ENCODE measurements at regions not wholly inside any gene's neighbourhood (a gene's known extent, or its start where the extent isn't known, plus 50 kb on each side); places are given as distances from the start of the nearest gene placed in this dataset.
"Not testable (repeated sequence)": the region's sequence is repeated elsewhere in the genome, so short reads cannot be mapped to it uniquely, and the experiment has no call there.

- H3K27me3 ChIP-seq, result no peaks in the 10 kb centered on the region
- H3K4me3 ChIP-seq (ENCODE audit: low read depth in 1 of 2, low read length in 1 of 2), result no peak overlapping the region
- no peak overlapping the region for H3K27ac ChIP-seq
- H3K4me1 ChIP-seq (ENCODE audit: control insufficient read depth in 1 of 2, insufficient read depth in 1 of 2, low read depth in 1 of 2, low read length in 1 of 2), result no peaks in the 10 kb centered on the region
- H3K36me3 ChIP-seq, result no peaks in the 10 kb centered on the region
- no peak for TF ChIP-seq CTCF (IDR thresholded peaks at IDR 0.05)
- H3K9me3 ChIP-seq, result no peaks in the 10 kb centered on the region
These were observed 344.3 kb downstream of the TEX29 start for GRCh38 chr13:111664696-111665095.

GRCh38 chr13:111665691-111666095, 345.3 kb downstream of the TEX29 start:
- H3K27ac ChIP-seq, result no peak overlapping the region
- no peak overlapping the region for H3K4me3 ChIP-seq (ENCODE audit: low read depth in 1 of 2, low read length in 1 of 2)
- H3K4me1 ChIP-seq (ENCODE audit: control insufficient read depth in 1 of 2, insufficient read depth in 1 of 2, low read depth in 1 of 2, low read length in 1 of 2), result no peaks in the 10 kb centered on the region
- H3K9me3 ChIP-seq, result no peaks in the 10 kb centered on the region
- no peak for TF ChIP-seq CTCF (IDR thresholded peaks at IDR 0.05)
- H3K27me3 ChIP-seq, result no peaks in the 10 kb centered on the region
- no peaks in the 10 kb centered on the region for H3K36me3 ChIP-seq

- Histone ChIP-seq H3K4me1 (ENCODE audit: control insufficient read depth in 1 of 2, insufficient read depth in 1 of 2, low read depth in 1 of 2, low read length in 1 of 2) (no peaks in the 10 kb centered on the region), H3K4me3 (ENCODE audit: low read depth in 1 of 2, low read length in 1 of 2) (no peak overlapping the region), H3K27ac (no peak overlapping the region), H3K36me3 (no peaks in the 10 kb centered on the region), H3K27me3 (no peaks in the 10 kb centered on the region), H3K9me3 (no peaks in the 10 kb centered on the region)
- no peak for TF ChIP-seq CTCF (IDR thresholded peaks at IDR 0.05)
These were observed 345.8 kb downstream of the TEX29 start for GRCh38 chr13:111666164-111666776.

GRCh38 chr13:111667757-111668156, 347.3 kb downstream of the TEX29 start:
- no peaks in the 10 kb centered on the region for H3K36me3 ChIP-seq
- no peaks in the 10 kb centered on the region for H3K27me3 ChIP-seq
- no peaks in the 10 kb centered on the region for H3K4me1 ChIP-seq (ENCODE audit: control insufficient read depth in 1 of 2, insufficient read depth in 1 of 2, low read depth in 1 of 2, low read length in 1 of 2)
- no peak for TF ChIP-seq CTCF (IDR thresholded peaks at IDR 0.05)
- H3K9me3 ChIP-seq, result no peaks in the 10 kb centered on the region
- H3K4me3 ChIP-seq (ENCODE audit: low read depth in 1 of 2, low read length in 1 of 2), result no peak overlapping the region
- no peak overlapping the region for H3K27ac ChIP-seq

GRCh38 chr13:111668451-111668850, 348.0 kb downstream of the TEX29 start:
- H3K27me3 ChIP-seq, result no peaks in the 10 kb centered on the region
- no peaks in the 10 kb centered on the region for H3K9me3 ChIP-seq
- H3K36me3 ChIP-seq, result no peaks in the 10 kb centered on the region

GRCh38 chr13:111672198-111672597, 351.8 kb downstream of the TEX29 start:
- H3K36me3 ChIP-seq; H3K27ac ChIP-seq; H3K27me3 ChIP-seq; H3K9me3 ChIP-seq; H3K4me1 ChIP-seq (ENCODE audit: control insufficient read depth in 1 of 2, insufficient read depth in 1 of 2, low read depth in 1 of 2, low read length in 1 of 2); H3K4me3 ChIP-seq (ENCODE audit: low read depth in 1 of 2, low read length in 1 of 2): not testable (repeated sequence)

More at GRCh38 chr13:111668451-111668850, 348.0 kb downstream of the TEX29 start:
- no peak overlapping the region for H3K4me3 ChIP-seq (ENCODE audit: low read depth in 1 of 2, low read length in 1 of 2)
- H3K27ac ChIP-seq, result no peak overlapping the region
- no peaks in the 10 kb centered on the region for H3K4me1 ChIP-seq (ENCODE audit: control insufficient read depth in 1 of 2, insufficient read depth in 1 of 2, low read depth in 1 of 2, low read length in 1 of 2)
- TF ChIP-seq CTCF (IDR thresholded peaks at IDR 0.05), result no peak

GRCh38 chr13:111678120-111678882, 357.9 kb downstream of the TEX29 start:
- H3K27me3 ChIP-seq; H3K4me1 ChIP-seq (ENCODE audit: control insufficient read depth in 1 of 2, insufficient read depth in 1 of 2, low read depth in 1 of 2, low read length in 1 of 2); H3K4me3 ChIP-seq (ENCODE audit: low read depth in 1 of 2, low read length in 1 of 2); H3K27ac ChIP-seq; H3K36me3 ChIP-seq; H3K9me3 ChIP-seq: not testable (repeated sequence)

- not testable (repeated sequence) for H3K27me3 ChIP-seq
These were observed 359.2 kb downstream of the TEX29 start for GRCh38 chr13:111679645-111680044.

GRCh38 chr13:111680100-111680499, 359.7 kb downstream of the TEX29 start:
- not testable (repeated sequence) for H3K9me3 ChIP-seq; H3K4me3 ChIP-seq (ENCODE audit: low read depth in 1 of 2, low read length in 1 of 2)

More at GRCh38 chr13:111679645-111680044, 359.2 kb downstream of the TEX29 start:
- not testable (repeated sequence) for H3K4me3 ChIP-seq (ENCODE audit: low read depth in 1 of 2, low read length in 1 of 2); H3K36me3 ChIP-seq; H3K4me1 ChIP-seq (ENCODE audit: control insufficient read depth in 1 of 2, insufficient read depth in 1 of 2, low read depth in 1 of 2, low read length in 1 of 2); H3K27ac ChIP-seq; H3K9me3 ChIP-seq

More at GRCh38 chr13:111680100-111680499, 359.7 kb downstream of the TEX29 start:
- not testable (repeated sequence) for H3K27ac ChIP-seq; H3K4me1 ChIP-seq (ENCODE audit: control insufficient read depth in 1 of 2, insufficient read depth in 1 of 2, low read depth in 1 of 2, low read length in 1 of 2); H3K27me3 ChIP-seq; H3K36me3 ChIP-seq
